Stimulated activated naive CD4-positive, alpha-beta T cell treated with Interleukin-2 at 50 U/mL for 16 hours (primary cell): ENCODE measurements at regions not wholly inside any gene's neighbourhood (a gene's known extent, or its start where the extent isn't known, plus 50 kb on each side); places are given as distances from the start of the nearest gene placed in this dataset.
"Not testable (repeated sequence)": the region's sequence is repeated elsewhere in the genome, so short reads cannot be mapped to it uniquely, and the experiment has no call there.

ENCODE experiments used
- DNase-seq: peaks from one replicate; lab custom pipeline; 2025; lab: John Stamatoyannopoulos, UW

DNA sequence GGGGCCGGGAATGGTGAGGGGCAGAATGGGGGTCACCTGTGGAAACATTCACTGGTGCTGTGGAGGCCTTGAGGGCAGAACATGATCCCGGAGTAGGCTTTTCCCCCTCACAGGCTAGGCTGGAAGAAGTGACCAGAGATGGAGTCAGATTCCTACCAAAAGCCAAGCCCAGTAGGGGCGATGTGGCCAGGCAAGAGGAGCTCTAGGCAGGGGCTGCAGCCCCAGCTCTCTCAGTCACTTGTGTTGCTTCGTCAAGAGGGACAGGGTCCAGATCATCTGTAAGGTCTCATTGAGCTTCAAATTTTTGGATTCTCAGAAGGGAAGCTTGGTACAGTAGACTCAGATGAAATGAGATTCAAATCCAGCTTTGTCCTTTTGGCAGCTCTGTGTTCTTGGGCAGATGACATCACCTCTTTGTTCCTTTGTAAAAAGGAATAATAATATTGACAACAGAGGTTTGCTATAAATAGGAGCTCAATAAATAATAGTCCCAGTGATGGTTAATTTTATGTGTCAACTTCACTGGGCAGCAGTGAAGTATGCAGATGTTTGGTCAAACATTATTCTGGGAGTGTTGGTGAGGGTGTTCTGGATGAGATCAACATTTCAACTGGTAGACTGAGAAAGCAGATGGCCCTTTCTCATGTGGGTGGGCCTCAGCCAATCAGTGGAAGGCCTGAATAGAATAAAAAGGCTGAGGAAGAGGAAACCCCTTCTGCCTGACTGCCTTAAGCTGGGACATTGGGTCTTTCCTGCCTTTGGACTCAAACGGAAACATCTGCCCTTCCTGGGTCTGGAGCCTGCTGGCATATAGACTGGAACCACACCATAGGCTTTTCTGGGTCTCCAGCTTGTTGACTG lies 324.7 kb upstream of the USP24 start:
- no peak for DNase-seq

GRCh38 chr1:55538428-55538827 lies 323.3 kb upstream of the USP24 start:
- DNase-seq = no peak

GRCh38 chr1:55536545-55536865 lies 321.3 kb upstream of the USP24 start:
- DNase-seq = no peak

DNA sequence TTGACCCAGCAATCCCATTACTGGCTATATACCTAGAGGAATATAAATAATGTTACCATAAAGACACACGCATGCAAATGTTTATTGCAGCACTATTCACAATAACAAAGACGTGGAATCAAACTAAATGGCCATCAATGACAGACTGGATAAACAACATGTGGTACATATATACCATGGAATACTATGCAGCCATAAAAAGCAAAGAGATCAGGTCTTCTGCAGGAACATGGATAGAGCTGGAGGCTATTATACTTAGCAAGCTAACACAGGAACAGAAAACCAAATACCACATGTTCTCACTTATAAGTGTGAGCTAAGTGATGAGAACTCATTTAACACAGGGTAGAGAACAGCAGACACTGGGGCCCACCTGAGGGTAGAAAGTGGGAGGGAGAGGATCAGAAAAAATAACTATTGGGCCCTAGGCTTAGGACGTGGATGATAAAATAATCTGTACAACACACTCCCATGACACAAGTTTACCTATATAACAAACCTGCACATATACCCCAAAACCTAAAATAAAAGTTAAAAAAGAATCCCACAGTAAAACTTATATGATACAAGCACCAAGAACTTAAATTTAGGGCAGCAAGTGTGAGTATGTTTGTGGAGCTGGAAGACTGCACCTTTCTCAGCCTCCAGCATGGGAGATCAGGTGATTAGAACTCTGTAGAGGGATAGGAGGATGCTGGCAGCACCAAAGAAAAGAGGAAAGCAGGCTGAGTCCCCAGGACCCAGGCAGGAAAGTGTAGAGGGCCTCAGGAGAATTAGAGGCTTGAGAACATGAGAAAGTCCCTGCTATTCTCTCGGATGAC lies 320.8 kb upstream of the USP24 start:
- no peak for DNase-seq

DNA sequence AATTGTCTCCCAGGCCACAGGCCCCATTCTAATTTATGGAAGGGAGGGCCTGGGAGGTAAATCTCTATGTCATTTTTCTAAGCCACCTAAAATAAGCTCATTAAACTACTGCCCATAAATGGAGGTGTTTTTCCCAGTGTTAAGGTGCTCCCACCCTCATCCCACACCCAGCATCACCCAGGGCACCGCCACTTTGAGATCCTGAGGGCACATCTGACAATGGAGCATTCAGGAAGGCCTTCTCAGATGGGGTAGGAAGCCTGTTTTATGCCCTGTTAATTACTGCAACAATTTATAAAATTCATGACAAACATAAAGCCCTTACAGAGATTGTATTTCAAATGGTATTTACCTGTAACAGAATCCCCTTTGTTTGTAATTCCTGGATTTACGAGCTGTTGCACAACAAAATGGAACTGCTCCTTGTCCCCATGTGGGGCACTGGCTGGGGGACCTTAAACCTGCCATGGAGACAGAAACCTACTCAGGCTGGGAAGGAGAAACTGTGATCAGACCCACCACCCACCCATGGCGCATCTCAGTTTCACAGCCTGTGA lies 319.5 kb upstream of the USP24 start:
- no peak for DNase-seq

DNA sequence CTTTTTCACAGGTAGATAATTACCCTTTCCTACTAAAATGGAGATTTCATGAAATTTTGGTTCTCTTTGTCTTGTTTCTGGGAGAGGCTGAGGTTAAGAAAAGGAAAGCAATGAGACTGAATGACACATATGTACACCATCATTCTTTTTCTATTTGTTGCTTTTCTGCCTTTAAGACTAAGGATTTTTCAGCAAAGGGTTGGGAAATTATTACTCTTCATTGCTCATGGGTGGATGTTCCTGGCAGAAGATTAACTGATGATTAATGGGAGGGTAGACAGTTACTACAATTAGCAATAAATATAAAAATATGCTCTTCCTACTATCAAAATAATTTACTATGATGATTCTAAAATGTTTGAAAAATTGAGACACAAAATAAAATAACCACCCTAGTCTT lies 316.5 kb upstream of the USP24 start:
- no peak for DNase-seq

- DNase-seq = no peak
These were observed 315.8 kb upstream of the USP24 start for GRCh38 chr1:55530749-55531478.

GRCh38 chr1:55529017-55529416 lies 313.9 kb upstream of the USP24 start:
- DNase-seq = no peak

GRCh38 chr1:55527831-55528230 lies 312.7 kb upstream of the USP24 start:
- DNase-seq = no peak

- DNase-seq = no peak
These were observed 311.6 kb upstream of the USP24 start for GRCh38 chr1:55526716-55527115.

DNA sequence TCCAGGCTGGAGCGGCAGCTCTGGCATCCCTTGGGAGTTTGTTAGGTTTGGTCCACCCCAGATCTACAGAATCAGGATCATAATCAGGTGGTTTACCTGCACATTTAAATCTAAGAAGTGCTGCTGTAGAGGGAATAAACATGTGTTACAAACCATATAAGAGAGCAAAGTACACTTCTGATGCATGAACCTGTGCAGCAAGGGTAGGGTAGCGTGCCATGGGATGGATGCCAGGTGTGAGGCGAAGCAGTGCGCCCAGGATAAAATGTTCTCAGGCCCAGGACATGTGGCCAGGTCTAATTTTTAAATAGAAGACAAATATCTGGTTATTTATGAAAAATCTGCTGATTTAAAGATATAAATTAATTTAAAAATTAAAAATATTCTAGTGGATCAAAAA lies 308.8 kb upstream of the USP24 start:
- no peak for DNase-seq

GRCh38 chr1:55522982-55523381 lies 307.8 kb upstream of the USP24 start:
- no peak for DNase-seq

DNA sequence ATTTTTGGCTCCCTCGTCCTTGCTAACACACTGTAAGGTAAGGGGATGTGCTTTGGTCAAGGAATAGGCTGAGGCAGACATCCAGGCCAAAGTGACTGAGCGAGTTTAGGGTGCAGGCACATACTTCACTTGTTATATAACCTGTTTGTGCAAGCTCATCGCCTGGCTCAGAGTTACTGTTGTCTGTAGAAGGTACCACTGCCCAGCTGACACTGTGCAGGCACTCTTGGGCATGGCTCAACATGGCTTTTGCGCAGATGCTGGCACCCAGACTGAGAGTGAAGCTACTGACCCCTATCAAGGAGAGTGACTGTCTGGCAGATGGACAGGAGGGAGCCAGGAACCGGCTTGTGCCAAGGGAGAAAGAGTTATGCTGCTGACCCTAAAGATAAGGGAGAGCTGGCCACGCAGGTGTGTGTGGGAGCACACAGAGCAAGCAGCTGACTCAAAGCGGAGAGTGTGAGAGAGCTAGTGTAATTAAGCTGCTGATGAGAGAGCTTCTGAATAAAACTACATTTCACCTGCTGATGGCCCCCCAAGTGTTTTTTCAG lies 307.3 kb upstream of the USP24 start:
- DNase-seq = no peak

DNA sequence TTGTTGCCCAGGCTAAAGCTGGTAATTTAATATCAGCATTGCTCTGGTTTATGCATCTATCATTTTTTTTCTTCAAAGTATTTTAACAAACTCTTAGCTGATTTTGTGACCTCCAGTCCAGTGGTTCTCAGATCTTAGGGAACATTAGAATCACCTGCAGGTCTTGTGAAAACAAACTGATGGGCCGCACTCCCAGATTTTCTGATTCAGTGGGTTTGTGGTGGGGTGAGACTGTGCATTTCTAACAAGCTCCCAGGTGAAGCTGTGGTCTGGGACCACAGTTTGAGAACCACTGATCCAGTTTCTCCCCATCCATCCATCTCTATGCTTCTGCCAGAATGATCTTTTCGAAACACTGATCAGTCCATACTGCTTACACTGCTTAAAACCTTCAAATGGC lies 305.7 kb upstream of the USP24 start:
- DNase-seq = no peak

GRCh38 chr1:55519937-55520683 lies 304.9 kb upstream of the USP24 start:
- no peak for DNase-seq

DNA sequence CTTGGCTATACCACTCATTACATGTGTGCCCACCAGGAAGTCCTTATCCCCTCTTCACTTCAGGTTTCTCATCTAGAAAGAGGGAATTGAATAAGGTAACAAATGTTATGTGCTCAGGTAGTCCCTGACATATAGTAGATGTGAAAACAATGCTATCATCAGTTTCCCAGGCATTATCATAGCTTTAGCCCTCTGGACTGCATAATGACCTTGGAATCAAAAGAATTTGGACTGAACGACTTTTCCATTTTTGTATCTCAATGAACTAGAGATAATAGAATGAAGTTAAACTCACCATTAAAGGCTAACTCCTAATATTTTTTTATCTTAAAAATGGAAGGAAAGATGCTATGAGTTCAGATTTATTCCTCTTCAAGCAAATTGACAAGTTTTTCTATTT lies 304.1 kb upstream of the USP24 start:
- no peak for DNase-seq

GRCh38 chr1:55517036-55517435 lies 301.9 kb upstream of the USP24 start:
- DNase-seq = no peak

GRCh38 chr1:55514571-55514970 lies 299.4 kb upstream of the USP24 start:
- DNase-seq = not testable (repeated sequence)

GRCh38 chr1:55512466-55512865 lies 297.3 kb upstream of the USP24 start:
- DNase-seq = no peak

GRCh38 chr1:55507578-55507931 lies 292.4 kb upstream of the USP24 start:
- no peak for DNase-seq

GRCh38 chr1:55506740-55507577 lies 291.8 kb upstream of the USP24 start:
- DNase-seq = no peak
